Choroid plexus epithelial cell (primary cell): ENCODE measurements at regions not wholly inside any gene's neighbourhood (a gene's known extent, or its start where the extent isn't known, plus 50 kb on each side); places are given as distances from the start of the nearest gene placed in this dataset.
A peak's percentile ranks its signal among the peaks of the same experiment; 100 is the strongest.

Experiments
- DNase-seq: peaks from one replicate; pipeline ENCODE4 v3.0.0-alpha.2; 2010; ENCODE audit warnings: low read depth
- H3K4me3 ChIP-seq: 2 replicates; pipeline ENCODE4 v1.5.1; 2011; ENCODE audit warnings: low read depth, mild to moderate bottlenecking, control low read depth, low read length, moderate library complexity
- TF ChIP-seq, protein P1 (sequence below): conservative IDR thresholded peaks from 2 replicates; pipeline ENCODE4 v1.5.1; 2011; ENCODE audit warnings: low read depth, mild to moderate bottlenecking, control low read depth, inconsistent platforms, low read length, moderate library complexity

- no peak for DNase-seq
- TF ChIP-seq, protein P1, sequence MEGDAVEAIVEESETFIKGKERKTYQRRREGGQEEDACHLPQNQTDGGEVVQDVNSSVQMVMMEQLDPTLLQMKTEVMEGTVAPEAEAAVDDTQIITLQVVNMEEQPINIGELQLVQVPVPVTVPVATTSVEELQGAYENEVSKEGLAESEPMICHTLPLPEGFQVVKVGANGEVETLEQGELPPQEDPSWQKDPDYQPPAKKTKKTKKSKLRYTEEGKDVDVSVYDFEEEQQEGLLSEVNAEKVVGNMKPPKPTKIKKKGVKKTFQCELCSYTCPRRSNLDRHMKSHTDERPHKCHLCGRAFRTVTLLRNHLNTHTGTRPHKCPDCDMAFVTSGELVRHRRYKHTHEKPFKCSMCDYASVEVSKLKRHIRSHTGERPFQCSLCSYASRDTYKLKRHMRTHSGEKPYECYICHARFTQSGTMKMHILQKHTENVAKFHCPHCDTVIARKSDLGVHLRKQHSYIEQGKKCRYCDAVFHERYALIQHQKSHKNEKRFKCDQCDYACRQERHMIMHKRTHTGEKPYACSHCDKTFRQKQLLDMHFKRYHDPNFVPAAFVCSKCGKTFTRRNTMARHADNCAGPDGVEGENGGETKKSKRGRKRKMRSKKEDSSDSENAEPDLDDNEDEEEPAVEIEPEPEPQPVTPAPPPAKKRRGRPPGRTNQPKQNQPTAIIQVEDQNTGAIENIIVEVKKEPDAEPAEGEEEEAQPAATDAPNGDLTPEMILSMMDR: no peak
- no peak overlapping the region for H3K4me3 ChIP-seq
These were observed 910.2 kb upstream of the SLC10A2 start for GRCh38 chr13:103976371-103976770.

DNA sequence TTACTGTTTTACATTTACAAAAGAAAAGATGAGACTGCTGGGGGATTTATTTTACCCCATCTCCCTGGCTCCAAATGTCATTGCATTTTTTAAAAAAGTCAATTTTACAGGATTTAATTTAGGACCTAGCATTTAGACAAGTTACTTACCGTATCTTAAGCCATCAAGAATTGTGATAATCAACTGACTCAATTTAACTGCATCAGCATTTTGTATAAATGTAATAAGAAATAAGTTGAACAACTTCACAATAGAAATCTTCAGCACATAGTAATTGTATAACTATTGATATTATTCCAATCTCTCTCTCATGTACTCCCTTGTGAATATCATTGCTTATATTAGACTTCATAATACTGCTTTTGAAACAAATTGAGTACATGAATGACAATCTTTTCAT lies 907.5 kb upstream of the SLC10A2 start:
- no peak overlapping the region for H3K4me3 ChIP-seq
- no peak for DNase-seq
- TF ChIP-seq, protein P1: no peak

DNA sequence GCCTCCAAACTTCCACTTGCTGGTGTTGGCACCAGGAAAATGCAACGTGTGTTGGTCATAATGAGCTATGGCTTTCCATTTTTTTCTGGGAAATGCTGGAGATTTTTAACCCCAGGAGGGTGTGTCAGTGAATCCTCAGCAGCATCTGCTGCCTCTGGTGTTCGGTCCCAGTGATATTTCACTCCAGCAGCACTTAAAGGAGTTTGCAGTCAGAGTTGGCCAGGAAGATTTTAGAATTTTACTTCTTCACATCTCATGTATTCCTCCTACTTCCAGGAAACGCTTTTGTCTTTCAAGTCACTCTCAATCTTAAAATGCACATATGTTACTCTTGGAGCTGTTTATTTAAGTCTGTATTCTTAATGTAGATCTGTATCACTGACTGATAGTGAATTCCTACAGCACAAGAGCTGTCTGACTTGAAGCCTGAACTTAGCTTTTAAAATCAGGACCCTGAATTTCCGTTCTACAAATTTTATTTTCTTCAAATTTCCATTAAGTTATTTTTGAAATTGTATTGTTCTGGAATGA lies 903.4 kb upstream of the SLC10A2 start:
- H3K4me3 ChIP-seq: no peak overlapping the region
- no peak for DNase-seq
- TF ChIP-seq, protein P1: no peak

DNA sequence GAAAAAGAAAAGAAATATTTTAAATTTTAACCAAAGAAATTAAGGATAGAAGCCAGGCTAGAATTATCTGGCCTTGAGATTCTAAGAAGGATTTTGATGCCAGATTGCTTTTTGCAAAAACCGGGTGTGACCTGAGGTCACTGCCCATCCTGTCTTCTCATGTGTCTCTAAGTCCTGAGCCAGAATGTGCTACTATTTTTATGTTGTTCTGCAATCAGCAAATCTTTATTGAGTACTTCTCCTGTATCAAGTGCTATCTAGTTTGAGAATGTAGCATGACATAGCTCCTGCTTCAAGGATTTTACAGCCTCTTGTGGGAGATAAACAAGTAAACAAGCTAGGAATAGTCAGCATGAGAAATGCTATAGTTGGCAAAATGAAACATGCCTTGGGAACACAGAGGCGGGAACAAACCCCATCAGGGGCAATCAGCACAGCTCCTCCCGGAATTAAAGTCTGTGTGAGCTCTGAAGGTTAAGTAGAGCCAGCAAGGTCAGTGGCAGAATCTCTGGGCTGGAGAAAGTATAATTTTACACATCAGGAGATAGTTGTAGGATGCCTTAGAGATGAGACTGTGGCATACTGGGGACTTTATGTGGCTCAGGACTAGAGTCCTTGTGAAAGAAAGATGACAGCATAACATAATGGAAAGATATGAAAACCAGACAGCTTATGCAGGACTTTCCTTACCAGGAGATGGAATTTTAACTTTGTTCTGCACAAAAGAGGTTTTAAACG lies 899.5 kb upstream of the SLC10A2 start:
- DNase-seq: no peak
- no peak overlapping the region for H3K4me3 ChIP-seq
- TF ChIP-seq, protein P1: no peak

- TF ChIP-seq, protein P1: no peak
- H3K4me3 ChIP-seq: no peak overlapping the region
- no peak for DNase-seq
These were observed 895.6 kb upstream of the SLC10A2 start for GRCh38 chr13:103961784-103962183.

DNA sequence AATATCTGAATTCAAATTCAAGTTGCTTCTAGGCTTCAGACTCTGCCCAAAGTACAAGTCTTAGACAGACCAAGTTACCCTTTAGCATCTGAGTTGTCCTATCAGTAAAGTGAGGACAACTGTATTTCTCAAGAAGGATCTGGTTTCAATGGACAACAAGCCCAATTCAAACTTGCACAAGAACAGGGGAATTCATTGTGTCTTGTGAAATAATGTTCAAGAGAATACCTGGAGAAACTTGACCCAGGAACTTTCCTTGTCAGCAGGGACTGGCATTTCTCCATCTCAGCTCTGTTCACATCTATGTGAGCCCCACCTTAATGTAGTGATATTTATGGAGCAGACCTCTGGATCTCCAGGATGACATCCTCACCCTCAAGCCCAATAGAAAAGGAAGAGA lies 894.9 kb upstream of the SLC10A2 start:
- peak; percentile 39 for DNase-seq
- no peak overlapping the region for H3K4me3 ChIP-seq
- TF ChIP-seq, protein P1: no peak

- H3K4me3 ChIP-seq: no peak overlapping the region
- TF ChIP-seq, protein P1: no peak
- no peak for DNase-seq
These were observed 893.8 kb upstream of the SLC10A2 start for GRCh38 chr13:103960001-103960400.
